ENCODE measurements at regions not wholly inside any gene's neighbourhood (a gene's known extent, or its start where the extent isn't known, plus 50 kb on each side); places are given as distances from the start of the nearest gene placed in this dataset.

DNA sequence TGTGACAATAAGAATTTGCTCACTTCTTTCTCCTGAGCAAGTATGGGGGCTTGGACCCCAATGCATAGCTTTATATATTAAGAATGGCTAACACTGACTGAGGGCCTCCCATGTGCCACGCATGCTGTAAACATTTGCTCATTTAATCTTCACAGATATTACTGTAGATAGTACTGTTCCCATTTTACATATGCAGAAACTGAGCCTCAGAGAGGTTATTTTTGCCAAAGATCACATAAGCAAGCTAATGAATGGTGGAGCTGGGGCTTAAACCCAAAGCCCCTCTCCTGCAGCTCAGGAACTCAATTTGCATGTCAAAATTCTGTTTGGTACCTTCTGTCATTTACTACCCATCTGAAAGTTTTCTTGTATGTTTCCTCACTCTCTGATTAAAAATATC is 163.5 kb upstream of the NFIA start:
- Histone ChIP-seq H3K18ac (ENCODE audit: low read length) (no peak overlapping the region), H2BK15ac (ENCODE audit: low read length) (no peak overlapping the region), H2BK12ac (ENCODE audit: low read length) (no peak overlapping the region), H2AFZ (ENCODE audit: low read length) (no peak overlapping the region), H2AK5ac (ENCODE audit: low read depth, low read length) (no peak overlapping the region), H2BK5ac (ENCODE audit: low read length) (no peak overlapping the region), H3K4me3 (ENCODE audit: low read length in 2 of 2) (no peak overlapping the region), H2BK120ac (ENCODE audit: low read depth, low read length) (no peak overlapping the region), H3K9me3 (replicated peaks in 1 of 2; ENCODE audit: control insufficient read depth in 2 of 2, insufficient read depth in 1 of 2, low read depth in 1 of 2, low read length in 2 of 2) (no peaks in the 10 kb centered on the region), H3K27ac (replicated peaks; ENCODE audit: low read length) (no peak overlapping the region), H3K4me2 (ENCODE audit: insufficient read depth, low read length, poor library complexity, severe bottlenecking) (no peak overlapping the region), H3K4me1 (ENCODE audit: control insufficient read depth in 2 of 2, insufficient read depth in 1 of 2, low read depth in 1 of 2, low read length in 2 of 2) (peaks cover 0 to 17% of the 10 kb centered on the region in 2 donors), H3K36me3 (replicated peaks in 1 of 2; ENCODE audit: control insufficient read depth in 2 of 2, insufficient read depth in 2 of 2, low read length in 2 of 2) (no peaks in the 10 kb centered on the region), H3K23ac (ENCODE audit: low read depth, low read length, poor library complexity) (no peak overlapping the region), H3K9ac (ENCODE audit: low read depth, low read length, poor library complexity) (no peak overlapping the region), H3K79me1 (ENCODE audit: low read depth, low read length) (no peaks in the 10 kb centered on the region), H3K14ac (ENCODE audit: low read length) (no peak overlapping the region), H4K8ac (ENCODE audit: low read depth, low read length) (no peak overlapping the region), H4K91ac (ENCODE audit: low read depth, low read length, poor library complexity) (no peak overlapping the region), H3K4ac (ENCODE audit: low read length) (no peak overlapping the region), H3K27me3 (ENCODE audit: control insufficient read depth in 3 of 3, insufficient read depth in 3 of 3, low read depth in 1 of 3, low read length in 3 of 3) (peaks cover 0 to 7% (median 0%) of the 10 kb centered on the region in 3 experiments)
- WGBS, 2 donors (ENCODE audit: extremely low coverage in 2 of 2, insufficient read length in 2 of 2, insufficient replicate concordance in 1 of 2): no CpG with 5 or more reads among the region's 1 CpG
- no peak for DNase-seq (ENCODE audit: low spot score)

DNA sequence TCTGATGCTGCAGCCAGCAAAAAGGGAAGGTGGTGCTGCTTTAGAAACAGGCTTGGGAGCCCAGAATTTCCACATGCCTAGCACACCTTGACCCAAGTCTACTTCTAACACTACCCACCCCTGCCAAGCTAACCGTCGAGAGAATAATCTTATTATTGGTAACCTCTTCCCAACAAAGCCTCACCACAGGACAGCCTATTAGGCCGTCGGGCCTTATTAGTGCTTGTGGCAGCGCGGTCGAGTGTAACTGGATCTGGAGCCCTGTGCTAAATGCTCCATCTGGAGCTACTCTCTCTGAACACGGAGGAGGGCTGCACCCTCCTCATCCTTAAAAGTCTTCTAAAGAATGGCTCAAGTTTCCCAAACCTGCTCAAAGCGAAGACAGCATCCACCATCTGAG is 165.5 kb upstream of the NFIA start:
- peak; percentile 37 for DNase-seq (ENCODE audit: low spot score)
- no peak overlapping the region for H3K4me3 ChIP-seq (ENCODE audit: low read length in 2 of 2)
- H2BK5ac ChIP-seq (ENCODE audit: low read length): no peak overlapping the region
- no CpG with 5 or more reads among the region's 9 CpGs for WGBS, 2 donors (ENCODE audit: extremely low coverage in 2 of 2, insufficient read length in 2 of 2, insufficient replicate concordance in 1 of 2)
- H2BK12ac ChIP-seq (ENCODE audit: low read length): no peak overlapping the region
- peaks cover 0 to 7% (median 0%) of the 10 kb centered on the region in 3 experiments for H3K27me3 ChIP-seq (ENCODE audit: control insufficient read depth in 3 of 3, insufficient read depth in 3 of 3, low read depth in 1 of 3, low read length in 3 of 3)
- H3K27ac ChIP-seq (replicated peaks; ENCODE audit: low read length): no peak overlapping the region
- no peak overlapping the region for H2AFZ ChIP-seq (ENCODE audit: low read length)
- H4K91ac ChIP-seq (ENCODE audit: low read depth, low read length, poor library complexity): no peak overlapping the region
- no peaks in the 10 kb centered on the region for H3K9me3 ChIP-seq (replicated peaks in 1 of 2; ENCODE audit: control insufficient read depth in 2 of 2, insufficient read depth in 1 of 2, low read depth in 1 of 2, low read length in 2 of 2)
- no peak overlapping the region for H3K18ac ChIP-seq (ENCODE audit: low read length)
- no peak overlapping the region for H2BK15ac ChIP-seq (ENCODE audit: low read length)
- H3K9ac ChIP-seq (ENCODE audit: low read depth, low read length, poor library complexity): no peak overlapping the region
- peaks cover 0 to 23% of the 10 kb centered on the region in 2 donors for H3K4me1 ChIP-seq (ENCODE audit: control insufficient read depth in 2 of 2, insufficient read depth in 1 of 2, low read depth in 1 of 2, low read length in 2 of 2)
- no peak overlapping the region for H3K14ac ChIP-seq (ENCODE audit: low read length)
- H2BK120ac ChIP-seq (ENCODE audit: low read depth, low read length): no peak overlapping the region
- no peak overlapping the region for H2AK5ac ChIP-seq (ENCODE audit: low read depth, low read length)
- no peaks in the 10 kb centered on the region for H3K79me1 ChIP-seq (ENCODE audit: low read depth, low read length)
- no peak overlapping the region for H3K23ac ChIP-seq (ENCODE audit: low read depth, low read length, poor library complexity)
- no peak overlapping the region for H4K8ac ChIP-seq (ENCODE audit: low read depth, low read length)
- no peak overlapping the region for H3K4me2 ChIP-seq (ENCODE audit: insufficient read depth, low read length, poor library complexity, severe bottlenecking)
- no peaks in the 10 kb centered on the region for H3K36me3 ChIP-seq (replicated peaks in 1 of 2; ENCODE audit: control insufficient read depth in 2 of 2, insufficient read depth in 2 of 2, low read length in 2 of 2)
- H3K4ac ChIP-seq (ENCODE audit: low read length): no peak overlapping the region

- no peak for DNase-seq (ENCODE audit: low spot score)
- no peak overlapping the region for H3K9ac ChIP-seq (ENCODE audit: low read depth, low read length, poor library complexity)
- H3K9me3 ChIP-seq (replicated peaks in 1 of 2; ENCODE audit: control insufficient read depth in 2 of 2, insufficient read depth in 1 of 2, low read depth in 1 of 2, low read length in 2 of 2): no peaks in the 10 kb centered on the region
- H3K23ac ChIP-seq (ENCODE audit: low read depth, low read length, poor library complexity): no peak overlapping the region
- no peak overlapping the region for H4K8ac ChIP-seq (ENCODE audit: low read depth, low read length)
- no peak overlapping the region for H3K14ac ChIP-seq (ENCODE audit: low read length)
- H3K27me3 ChIP-seq (ENCODE audit: control insufficient read depth in 3 of 3, insufficient read depth in 3 of 3, low read depth in 1 of 3, low read length in 3 of 3): peaks cover 0 to 7% (median 0%) of the 10 kb centered on the region in 3 experiments
- H2BK120ac ChIP-seq (ENCODE audit: low read depth, low read length): no peak overlapping the region
- H3K36me3 ChIP-seq (replicated peaks in 1 of 2; ENCODE audit: control insufficient read depth in 2 of 2, insufficient read depth in 2 of 2, low read length in 2 of 2): no peaks in the 10 kb centered on the region
- no peak overlapping the region for H2BK15ac ChIP-seq (ENCODE audit: low read length)
- H3K4me3 ChIP-seq (ENCODE audit: low read length in 2 of 2): no peak overlapping the region
- H3K4ac ChIP-seq (ENCODE audit: low read length): no peak overlapping the region
- H3K4me2 ChIP-seq (ENCODE audit: insufficient read depth, low read length, poor library complexity, severe bottlenecking): no peak overlapping the region
- H3K4me1 ChIP-seq (ENCODE audit: control insufficient read depth in 2 of 2, insufficient read depth in 1 of 2, low read depth in 1 of 2, low read length in 2 of 2): peaks cover 0 to 20% of the 10 kb centered on the region in 2 donors
- H2AFZ ChIP-seq (ENCODE audit: low read length): no peak overlapping the region
- no peak overlapping the region for H3K27ac ChIP-seq (replicated peaks; ENCODE audit: low read length)
- H4K91ac ChIP-seq (ENCODE audit: low read depth, low read length, poor library complexity): no peak overlapping the region
- H3K79me1 ChIP-seq (ENCODE audit: low read depth, low read length): no peaks in the 10 kb centered on the region
- H2AK5ac ChIP-seq (ENCODE audit: low read depth, low read length): no peak overlapping the region
- no peak overlapping the region for H3K18ac ChIP-seq (ENCODE audit: low read length)
- H2BK12ac ChIP-seq (ENCODE audit: low read length): no peak overlapping the region
- no peak overlapping the region for H2BK5ac ChIP-seq (ENCODE audit: low read length)
These were observed 166.2 kb upstream of the NFIA start for GRCh38 chr1:60916199-60916598.

GRCh38 chr1:60915441-60915840 is 166.9 kb upstream of the NFIA start:
- Histone ChIP-seq H2BK120ac (ENCODE audit: low read depth, low read length) (no peak overlapping the region), H2AFZ (ENCODE audit: low read length) (no peak overlapping the region), H3K4ac (ENCODE audit: low read length) (no peak overlapping the region), H3K27me3 (ENCODE audit: control insufficient read depth in 3 of 3, insufficient read depth in 3 of 3, low read depth in 1 of 3, low read length in 3 of 3) (peaks cover 0 to 7% (median 0%) of the 10 kb centered on the region in 3 experiments), H3K9me3 (replicated peaks in 1 of 2; ENCODE audit: control insufficient read depth in 2 of 2, insufficient read depth in 1 of 2, low read depth in 1 of 2, low read length in 2 of 2) (no peaks in the 10 kb centered on the region), H2BK12ac (ENCODE audit: low read length) (no peak overlapping the region), H3K4me3 (ENCODE audit: low read length in 2 of 2) (no peak overlapping the region), H3K36me3 (replicated peaks in 1 of 2; ENCODE audit: control insufficient read depth in 2 of 2, insufficient read depth in 2 of 2, low read length in 2 of 2) (no peaks in the 10 kb centered on the region), H3K14ac (ENCODE audit: low read length) (no peak overlapping the region), H2BK15ac (ENCODE audit: low read length) (no peak overlapping the region), H3K79me1 (ENCODE audit: low read depth, low read length) (no peaks in the 10 kb centered on the region), H4K8ac (ENCODE audit: low read depth, low read length) (no peak overlapping the region), H2AK5ac (ENCODE audit: low read depth, low read length) (no peak overlapping the region), H3K27ac (replicated peaks; ENCODE audit: low read length) (no peak overlapping the region), H3K9ac (ENCODE audit: low read depth, low read length, poor library complexity) (no peak overlapping the region), H3K18ac (ENCODE audit: low read length) (no peak overlapping the region), H3K4me2 (ENCODE audit: insufficient read depth, low read length, poor library complexity, severe bottlenecking) (no peak overlapping the region), H3K4me1 (ENCODE audit: control insufficient read depth in 2 of 2, insufficient read depth in 1 of 2, low read depth in 1 of 2, low read length in 2 of 2) (peaks cover 0 to 18% of the 10 kb centered on the region in 2 donors), H4K91ac (ENCODE audit: low read depth, low read length, poor library complexity) (no peak overlapping the region), H3K23ac (ENCODE audit: low read depth, low read length, poor library complexity) (no peak overlapping the region), H2BK5ac (ENCODE audit: low read length) (no peak overlapping the region)
- WGBS, 2 donors (ENCODE audit: extremely low coverage in 2 of 2, insufficient read length in 2 of 2, insufficient replicate concordance in 1 of 2): no CpG with 5 or more reads among the region's 6 CpGs
- no peak for DNase-seq (ENCODE audit: low spot score)
